IMR-90 (cell line): ENCODE measurements at regions not wholly inside any gene's neighbourhood (a gene's known extent, or its start where the extent isn't known, plus 50 kb on each side); places are given as distances from the start of the nearest gene placed in this dataset.

Experiments
- ATAC-seq: fragments of 200-7000 bp; cut with Tn5 transposase; 2 replicates; pipeline ENCODE4 v1.9.1; 2020; ENCODE audit warnings: low read depth, mild to moderate bottlenecking, moderate library complexity
- BruUV-seq: library from RNA; stranded (reverse); fragments of 400-500 nt; replicated peaks from 2 replicates; lab custom pipeline; 2021; lab: Mats Ljungman, UMichigan
- CTCF ChIA-PET: fragments of 300-600 bp; formaldehyde crosslinking; extraction: SDS; loops from one replicate; lab custom pipeline; 2021; ENCODE audit warnings: antibody characterized with exemption; lab: Yijun Ruan, JAX
- POLR2A ChIA-PET: fragments of 300-600 bp; sonication (Branson Sonifier 250); formaldehyde crosslinking; loops from one replicate; lab custom pipeline; 2022; ENCODE audit warnings: antibody characterized with exemption; ENCODE audit not compliant: unreplicated experiment; lab: Charles Lee
- DNase-seq: peaks from one replicate; pipeline ENCODE4 v3.0.0; 2013
- H2AFZ ChIP-seq: replicated peaks from 2 replicates; pipeline ENCODE3; 2013; ENCODE audit warnings: low read length, mild to moderate bottlenecking; ENCODE audit not compliant: poor library complexity
- H2AK5ac ChIP-seq: 2 replicates; pipeline ENCODE4 v1.6.1; 2013; ENCODE audit warnings: low read depth, low read length, inconsistent platforms
- H2AK9ac ChIP-seq: replicated peaks from 2 replicates; pipeline ENCODE3; 2013; ENCODE audit warnings: mild to moderate bottlenecking, low read depth, low read length, moderate library complexity; ENCODE audit not compliant: poor library complexity
- H2BK120ac ChIP-seq: 2 replicates; pipeline ENCODE4 v1.6.1; 2013; ENCODE audit warnings: low read depth, low read length, inconsistent platforms
- H2BK15ac ChIP-seq: 3 replicates; pipeline ENCODE4 v1.6.1; 2013; ENCODE audit warnings: low read depth, low read length, inconsistent platforms
- H2BK20ac ChIP-seq: 2 replicates; pipeline ENCODE4 v1.6.1; 2013; ENCODE audit warnings: low read depth, mild to moderate bottlenecking, inconsistent platforms, low read length, moderate library complexity
- H2BK5ac ChIP-seq: 2 replicates; pipeline ENCODE4 v1.6.1; 2013; ENCODE audit warnings: mild to moderate bottlenecking, low read depth, low read length, inconsistent platforms; ENCODE audit not compliant: poor library complexity, severe bottlenecking
- H3K14ac ChIP-seq: replicated peaks from 2 replicates; pipeline ENCODE4 v1.6.1; 2013; ENCODE audit warnings: low read depth, low read length, inconsistent platforms
- H3K18ac ChIP-seq: 2 replicates; pipeline ENCODE4 v1.6.1; 2013; ENCODE audit warnings: low read depth, low read length, control low read depth
- H3K23ac ChIP-seq: 2 replicates; pipeline ENCODE4 v1.6.1; 2013; ENCODE audit warnings: low read depth, low read length, inconsistent platforms
- H3K27ac ChIP-seq: 2 replicates; pipeline ENCODE4 v1.5.1; 2013; ENCODE audit warnings: mild to moderate bottlenecking, control low read depth, low read length; ENCODE audit not compliant: insufficient read depth
- H3K27me3 ChIP-seq: 2 replicates; pipeline ENCODE4 v1.6.1; 2013; ENCODE audit warnings: low read length; ENCODE audit not compliant: control insufficient read depth, insufficient read depth
- H3K36me3 ChIP-seq: 2 replicates; pipeline ENCODE4 v1.6.1; 2013; ENCODE audit warnings: low read length, mixed read lengths; ENCODE audit not compliant: control insufficient read depth, insufficient read depth
- H3K4ac ChIP-seq: 2 replicates; pipeline ENCODE4 v1.6.1; 2013; ENCODE audit warnings: low read depth, low read length, inconsistent platforms
- H3K4me1 ChIP-seq: 2 replicates; pipeline ENCODE4 v1.6.1; 2013; ENCODE audit warnings: low read length, mixed read lengths; ENCODE audit not compliant: control insufficient read depth, insufficient read depth
- H3K4me2 ChIP-seq: 2 replicates; pipeline ENCODE4 v1.6.1; 2013; ENCODE audit warnings: low read depth, mild to moderate bottlenecking, control low read depth, low read length, moderate library complexity
- H3K4me3 ChIP-seq: 2 replicates; pipeline ENCODE4 v1.5.1; 2013; ENCODE audit warnings: low read depth, mild to moderate bottlenecking, control low read depth, low read length, moderate library complexity; ENCODE audit not compliant: insufficient read depth
- H3K56ac ChIP-seq: 2 replicates; pipeline ENCODE4 v1.6.1; 2013; ENCODE audit warnings: low read length, inconsistent platforms; ENCODE audit not compliant: insufficient read depth; ENCODE audit errors: extremely low read depth
- H3K79me1 ChIP-seq, 2 experiments: 2 replicates each; pipeline ENCODE4 v1.6.1; 2013; ENCODE audit warnings: low read length in 2 of 2, inconsistent platforms in 1 of 2, low read depth in 1 of 2
- H3K9ac ChIP-seq: 2 replicates; pipeline ENCODE4 v1.6.1; 2013; ENCODE audit warnings: low read depth, low read length, control low read depth
- H3K9me1 ChIP-seq: 2 replicates; pipeline ENCODE4 v1.6.1; 2013; ENCODE audit warnings: low read length, inconsistent platforms; ENCODE audit not compliant: insufficient read depth
- H3K9me3 ChIP-seq: 2 replicates; pipeline ENCODE4 v1.6.1; 2013; ENCODE audit warnings: low read length; ENCODE audit not compliant: control insufficient read depth, insufficient read depth
- H4K20me1 ChIP-seq: 2 replicates; pipeline ENCODE4 v1.6.1; 2013; ENCODE audit warnings: low read length, inconsistent platforms; ENCODE audit not compliant: insufficient read depth
- H4K5ac ChIP-seq: 2 replicates; pipeline ENCODE4 v1.6.1; 2013; ENCODE audit warnings: mild to moderate bottlenecking, low read depth, low read length, control low read depth
- H4K8ac ChIP-seq, 2 experiments: 2 replicates each; pipeline ENCODE4 v1.6.1; 2013; ENCODE audit warnings: low read depth in 2 of 2, low read length in 2 of 2, control low read depth in 1 of 2, inconsistent platforms in 1 of 2
- H4K91ac ChIP-seq: 2 replicates; pipeline ENCODE4 v1.6.1; 2013; ENCODE audit warnings: low read depth, low read length, inconsistent platforms; ENCODE audit not compliant: insufficient read depth
- BHLHE40 ChIP-seq: fragments of 150-350 bp; IDR thresholded peaks from 2 replicates; pipeline ENCODE4 v1.6.1; 2016; ENCODE audit warnings: mild to moderate bottlenecking, low read depth, low read length
- CEBPB ChIP-seq: IDR thresholded peaks from 2 replicates; pipeline ENCODE4 v1.6.1; 2012; ENCODE audit warnings: low read depth, low read length, improper control_type of control experiment
- CHD1 ChIP-seq: IDR thresholded peaks from 2 replicates; pipeline ENCODE4 v1.6.1; 2012; ENCODE audit warnings: low read depth, low read length, improper control_type of control experiment
- CTCF ChIP-seq: conservative IDR thresholded peaks from 2 replicates; pipeline ENCODE4 v1.5.1; 2012; ENCODE audit warnings: mild to moderate bottlenecking, low read depth, low read length, improper control_type of control experiment
- FOS ChIP-seq: fragments of 150-350 bp; IDR thresholded peaks from 2 replicates; pipeline ENCODE4 v1.6.1; 2016; ENCODE audit warnings: low read depth, low read length
- MAFK ChIP-seq: IDR thresholded peaks from 2 replicates; pipeline ENCODE4 v1.6.1; 2012; ENCODE audit warnings: low read depth, low read length, improper control_type of control experiment
- MAZ ChIP-seq: IDR thresholded peaks from 2 replicates; pipeline ENCODE4 v1.6.1; 2012; ENCODE audit warnings: low read depth, mild to moderate bottlenecking, low read length, improper control_type of control experiment, moderate library complexity, borderline replicate concordance
- MXI1 ChIP-seq: IDR thresholded peaks from 2 replicates; pipeline ENCODE4 v1.6.1; 2012; ENCODE audit warnings: low read depth, mild to moderate bottlenecking, low read length, moderate library complexity, borderline replicate concordance
- POLR2A ChIP-seq: IDR thresholded peaks from 2 replicates; pipeline ENCODE4 v1.6.1; 2012; ENCODE audit warnings: mild to moderate bottlenecking, low read depth, low read length
- RAD21 ChIP-seq: IDR thresholded peaks from 2 replicates; pipeline ENCODE4 v1.6.1; 2012; ENCODE audit warnings: low read length, improper control_type of control experiment
- RCOR1 ChIP-seq: IDR thresholded peaks from 2 replicates; pipeline ENCODE4 v1.6.1; 2012; ENCODE audit warnings: mild to moderate bottlenecking, low read length, improper control_type of control experiment; ENCODE audit not compliant: insufficient replicate concordance
- RFX5 ChIP-seq: IDR thresholded peaks from 2 replicates; pipeline ENCODE4 v1.8.0; 2012; ENCODE audit warnings: low read depth, mild to moderate bottlenecking, low read length, moderate library complexity
- SMC3 ChIP-seq: fragments of 150-350 bp; IDR thresholded peaks from 2 replicates; pipeline ENCODE4 v1.6.1; 2016; ENCODE audit warnings: low read depth, mild to moderate bottlenecking, antibody characterized with exemption, low read length, moderate library complexity
- WGBS, 2 experiments: methylation state at CpG; one replicate each; pipeline versions ENCODE4 v1.1.5 to v1.1.7; 2013; ENCODE audit warnings: missing lambda C conversion rate in 2 of 2; ENCODE audit not compliant: insufficient read length in 1 of 2; ENCODE audit errors: extremely low coverage in 2 of 2; 5-methylcytosine and 5-hydroxymethylcytosine counted together
- dilution Hi-C: fragments of 300-500 bp; cut with HindIII; formaldehyde crosslinking; loops from one replicate; pipeline ENCODE4 v1.14.3; 2018; ENCODE audit warnings: low sequenced_read_pairs; ENCODE audit not compliant: unreplicated experiment
- in situ Hi-C: fragments of 300-500 bp; cut with MboI; formaldehyde crosslinking; loops from 3 replicates; pipeline ENCODE4 v1.14.3; 2019; ENCODE audit warnings: low sequenced_read_pairs, inconsistent platforms, mixed read lengths
- intact Hi-C: fragments of 100-400 bp; cut with micrococcal nuclease; formaldehyde crosslinking; loops from 2 replicates; pipeline ENCODE4 v1.10.0; 2022
- TF ChIP-seq, protein P1 (sequence below): fragments of 150-350 bp; IDR thresholded peaks from 2 replicates; pipeline ENCODE4 v1.6.1; 2016; ENCODE audit warnings: low read depth, mild to moderate bottlenecking, low read length, moderate library complexity, borderline replicate concordance
- TF ChIP-seq, protein P2 (sequence below): fragments of 150-350 bp; IDR thresholded peaks from 2 replicates; pipeline ENCODE4 v1.6.1; 2017; ENCODE audit warnings: mild to moderate bottlenecking, antibody characterized with exemption, low read length, low read depth

DNA sequence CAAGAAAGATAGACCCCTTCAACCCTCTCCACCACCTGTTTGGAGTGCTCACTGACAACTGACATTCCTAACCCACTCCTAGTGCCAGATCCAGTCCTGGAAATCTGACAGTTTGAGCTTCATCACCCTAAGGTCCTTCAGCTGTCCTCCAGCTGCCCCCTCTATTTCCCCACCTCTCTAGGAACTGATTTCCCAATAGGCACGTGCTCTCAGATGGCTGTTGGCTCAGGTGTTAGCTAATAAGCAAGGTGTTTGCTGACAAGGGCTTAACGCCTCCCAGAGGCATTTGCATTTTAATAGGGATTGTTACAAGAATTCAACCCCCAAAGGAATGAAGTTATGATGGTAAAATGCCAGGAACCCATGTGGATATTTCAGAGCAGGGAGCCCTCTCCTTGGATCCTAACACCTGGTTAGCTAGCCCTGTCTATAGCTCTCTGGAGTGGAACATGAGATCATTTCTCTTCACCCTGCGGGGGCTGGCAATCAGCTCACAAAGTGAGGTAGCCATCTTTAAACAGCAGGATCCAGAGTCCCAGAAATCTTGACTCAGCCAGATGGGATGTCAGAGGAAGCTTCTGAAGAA, 348.5 kb upstream of the SFRP2 start:
- Histone ChIP-seq H4K20me1 (no peaks in the 10 kb centered on the region), H2BK20ac (no peak overlapping the region), H2AK9ac (no peak overlapping the region), H4K8ac (no peak overlapping the region), H2BK15ac (no peak overlapping the region), H2BK120ac (no peak overlapping the region), H3K18ac (no peak overlapping the region), H3K4me1 (no peaks in the 10 kb centered on the region), H3K56ac (no peak overlapping the region), H3K9me3 (peaks cover 7% of the 10 kb centered on the region), H3K79me1 (no peaks in the 10 kb centered on the region), H3K4me2 (no peak overlapping the region), H3K14ac (no peak overlapping the region), H3K36me3 (no peaks in the 10 kb centered on the region), H3K4ac (no peak overlapping the region), H3K4me3 (no peak overlapping the region), H2AFZ (no peak overlapping the region), H3K27me3 (no peaks in the 10 kb centered on the region), H3K23ac (no peak overlapping the region), H3K27ac (no peak overlapping the region), H4K91ac (no peak overlapping the region), H2AK5ac (no peak overlapping the region), H2BK5ac (no peak overlapping the region), H4K5ac (no peak overlapping the region), H3K9ac (no peak overlapping the region), H3K9me1 (no peaks in the 10 kb centered on the region)
- no CpG with 5 or more reads among the region's 3 CpGs for WGBS, 2 experiments
- ChIA-PET POLR2A (no interaction called here), CTCF (no interaction called here)
- ATAC-seq: no peak
- no TSS peak for BruUV-seq
- in situ Hi-C loops (no loop called here), intact Hi-C loops (no loop called here), dilution Hi-C loops (no loop called here)
- no peak for DNase-seq
- TF ChIP-seq, protein P1, sequence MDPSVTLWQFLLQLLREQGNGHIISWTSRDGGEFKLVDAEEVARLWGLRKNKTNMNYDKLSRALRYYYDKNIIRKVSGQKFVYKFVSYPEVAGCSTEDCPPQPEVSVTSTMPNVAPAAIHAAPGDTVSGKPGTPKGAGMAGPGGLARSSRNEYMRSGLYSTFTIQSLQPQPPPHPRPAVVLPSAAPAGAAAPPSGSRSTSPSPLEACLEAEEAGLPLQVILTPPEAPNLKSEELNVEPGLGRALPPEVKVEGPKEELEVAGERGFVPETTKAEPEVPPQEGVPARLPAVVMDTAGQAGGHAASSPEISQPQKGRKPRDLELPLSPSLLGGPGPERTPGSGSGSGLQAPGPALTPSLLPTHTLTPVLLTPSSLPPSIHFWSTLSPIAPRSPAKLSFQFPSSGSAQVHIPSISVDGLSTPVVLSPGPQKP: no peak
- no peak for TF ChIP-seq CHD1
- TF ChIP-seq SMC3: no peak
- no peak for TF ChIP-seq MAZ
- TF ChIP-seq MXI1: no peak
- no peak for TF ChIP-seq RFX5
- TF ChIP-seq, protein P2, sequence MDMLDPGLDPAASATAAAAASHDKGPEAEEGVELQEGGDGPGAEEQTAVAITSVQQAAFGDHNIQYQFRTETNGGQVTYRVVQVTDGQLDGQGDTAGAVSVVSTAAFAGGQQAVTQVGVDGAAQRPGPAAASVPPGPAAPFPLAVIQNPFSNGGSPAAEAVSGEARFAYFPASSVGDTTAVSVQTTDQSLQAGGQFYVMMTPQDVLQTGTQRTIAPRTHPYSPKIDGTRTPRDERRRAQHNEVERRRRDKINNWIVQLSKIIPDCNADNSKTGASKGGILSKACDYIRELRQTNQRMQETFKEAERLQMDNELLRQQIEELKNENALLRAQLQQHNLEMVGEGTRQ: no peak
- no peak for TF ChIP-seq RAD21
- no peak for TF ChIP-seq POLR2A
- no peak for TF ChIP-seq FOS
- no peak for TF ChIP-seq CTCF
- no peak for TF ChIP-seq CEBPB
- TF ChIP-seq BHLHE40: no peak
- no peak for TF ChIP-seq MAFK
- no peak for TF ChIP-seq RCOR1
